HEK293 (cell line): ENCODE measurements at regions not wholly inside any gene's neighbourhood (a gene's known extent, or its start where the extent isn't known, plus 50 kb on each side); places are given as distances from the start of the nearest gene placed in this dataset.

Source experiments
- HOXD13 ChIP-seq: sonication (generic); formaldehyde crosslinking; IDR thresholded peaks from 2 replicates; pipeline ENCODE4 v1.8.0; 2022; ENCODE audit warnings: missing genetic modification reagents, borderline replicate concordance
- OVOL3 ChIP-seq: fragments of 450-650 bp; formaldehyde crosslinking; IDR thresholded peaks from 2 replicates; pipeline ENCODE4 v1.5.1; 2016; ENCODE audit warnings: missing biosample characterization, missing genetic modification characterization
- SCRT1 ChIP-seq: fragments of 450-650 bp; formaldehyde crosslinking; IDR thresholded peaks from 2 replicates; pipeline ENCODE4 v1.5.1; 2016; ENCODE audit warnings: missing biosample characterization, missing genetic modification characterization, borderline replicate concordance
- ZFP41 ChIP-seq: fragments of 450-650 bp; formaldehyde crosslinking; IDR thresholded peaks from 2 replicates; pipeline ENCODE4 v1.5.1; 2016; ENCODE audit warnings: missing biosample characterization, missing genetic modification characterization, borderline replicate concordance
- ZNF114 ChIP-seq: fragments of 450-650 bp; formaldehyde crosslinking; IDR thresholded peaks from 2 replicates; pipeline ENCODE4 v1.5.0; 2017; ENCODE audit warnings: missing biosample characterization, missing genetic modification characterization
- ZNF132 ChIP-seq: fragments of 450-650 bp; formaldehyde crosslinking; IDR thresholded peaks from 2 replicates; pipeline ENCODE4 v1.5.1; 2017; ENCODE audit warnings: missing biosample characterization, missing genetic modification characterization, borderline replicate concordance
- ZNF169 ChIP-seq: fragments of 450-650 bp; formaldehyde crosslinking; IDR thresholded peaks from 2 replicates; pipeline ENCODE4 v1.5.1; 2016; ENCODE audit warnings: missing biosample characterization, missing genetic modification characterization
- ZNF23 ChIP-seq: fragments of 450-650 bp; formaldehyde crosslinking; IDR thresholded peaks from 2 replicates; pipeline ENCODE4 v1.5.1; 2016; ENCODE audit warnings: missing biosample characterization, missing genetic modification characterization, borderline replicate concordance
- ZNF292 ChIP-seq: fragments of 450-650 bp; formaldehyde crosslinking; IDR thresholded peaks from 2 replicates; pipeline ENCODE4 v1.5.1; 2016; ENCODE audit warnings: low read depth, missing biosample characterization, missing genetic modification characterization, borderline replicate concordance
- ZNF571 ChIP-seq: fragments of 450-650 bp; formaldehyde crosslinking; IDR thresholded peaks from 2 replicates; pipeline ENCODE4 v1.5.0; 2017; ENCODE audit warnings: missing biosample characterization, missing genetic modification characterization
- ZNF621 ChIP-seq: fragments of 450-650 bp; formaldehyde crosslinking; IDR thresholded peaks from 2 replicates; pipeline ENCODE4 v1.5.1; 2017; ENCODE audit warnings: missing biosample characterization, missing genetic modification characterization
- ZNF664 ChIP-seq: fragments of 450-650 bp; formaldehyde crosslinking; IDR thresholded peaks from 2 replicates; pipeline ENCODE4 v1.5.1; 2016; ENCODE audit warnings: missing biosample characterization, missing genetic modification characterization
- TF ChIP-seq, protein P1 (sequence below): fragments of 450-650 bp; formaldehyde crosslinking; IDR thresholded peaks from 2 replicates; pipeline ENCODE4 v1.5.1; 2016; ENCODE audit warnings: missing biosample characterization, missing genetic modification characterization
- TF ChIP-seq, protein P2 (sequence below): fragments of 450-650 bp; formaldehyde crosslinking; IDR thresholded peaks from 2 replicates; pipeline ENCODE4 v1.5.1; 2017; ENCODE audit warnings: missing biosample characterization, missing genetic modification characterization
- TF ChIP-seq, protein P3 (sequence below): fragments of 450-650 bp; formaldehyde crosslinking; conservative IDR thresholded peaks from 2 replicates; pipeline ENCODE4 v1.5.1; 2016; ENCODE audit warnings: low read depth, missing biosample characterization, missing genetic modification characterization
- TF ChIP-seq, protein P4 (sequence below): fragments of 450-650 bp; formaldehyde crosslinking; IDR thresholded peaks from 2 replicates; pipeline ENCODE4 v1.5.1; 2016; ENCODE audit warnings: missing biosample characterization, missing genetic modification characterization
- TF ChIP-seq, protein P5 (sequence below): fragments of 450-650 bp; formaldehyde crosslinking; IDR thresholded peaks from 2 replicates; pipeline ENCODE4 v1.5.1; 2016; ENCODE audit warnings: missing biosample characterization, missing genetic modification characterization
- TF ChIP-seq, protein P6 (sequence below): fragments of 450-650 bp; formaldehyde crosslinking; IDR thresholded peaks from 2 replicates; pipeline ENCODE4 v1.5.1; 2016; ENCODE audit warnings: missing biosample characterization, missing genetic modification characterization
- TF ChIP-seq, protein P7 (sequence below): fragments of 450-650 bp; formaldehyde crosslinking; IDR thresholded peaks from 2 replicates; pipeline ENCODE4 v1.5.1; 2017; ENCODE audit warnings: missing biosample characterization, missing genetic modification characterization

DNA sequence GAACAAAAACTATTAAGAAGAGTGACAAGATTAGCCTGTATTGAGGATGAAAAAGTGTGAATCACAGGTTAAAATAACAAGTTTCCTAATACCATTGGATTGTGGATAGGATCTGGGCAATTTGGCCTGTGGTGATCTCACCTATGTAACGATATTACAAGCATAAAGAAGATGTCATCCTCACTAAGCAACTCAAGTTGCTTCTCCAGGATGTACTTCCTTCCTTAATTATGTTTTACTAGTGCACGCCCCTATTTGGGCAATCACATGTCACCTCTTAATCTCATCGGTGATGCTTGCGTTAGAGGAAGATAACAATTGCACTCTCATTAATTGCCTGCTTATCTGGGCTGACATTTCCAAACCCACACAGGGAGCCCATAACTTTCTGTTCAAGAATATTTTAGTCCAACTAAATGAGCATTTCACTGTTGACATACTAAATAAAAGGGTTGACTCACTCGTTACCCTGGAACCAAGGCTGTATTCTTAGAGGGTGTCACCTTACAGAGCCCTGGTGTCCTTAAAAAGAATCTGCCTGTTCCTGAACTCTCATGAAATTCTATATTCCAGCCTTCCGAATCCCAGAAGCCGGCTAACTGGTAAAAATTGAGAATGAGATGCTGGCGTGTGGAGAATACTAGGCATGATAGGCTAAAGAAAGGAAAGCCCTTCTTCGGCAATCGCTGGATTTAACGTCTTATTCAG is 88.2 kb upstream of the ATXN1 start (continued):
- TF ChIP-seq, protein P1, sequence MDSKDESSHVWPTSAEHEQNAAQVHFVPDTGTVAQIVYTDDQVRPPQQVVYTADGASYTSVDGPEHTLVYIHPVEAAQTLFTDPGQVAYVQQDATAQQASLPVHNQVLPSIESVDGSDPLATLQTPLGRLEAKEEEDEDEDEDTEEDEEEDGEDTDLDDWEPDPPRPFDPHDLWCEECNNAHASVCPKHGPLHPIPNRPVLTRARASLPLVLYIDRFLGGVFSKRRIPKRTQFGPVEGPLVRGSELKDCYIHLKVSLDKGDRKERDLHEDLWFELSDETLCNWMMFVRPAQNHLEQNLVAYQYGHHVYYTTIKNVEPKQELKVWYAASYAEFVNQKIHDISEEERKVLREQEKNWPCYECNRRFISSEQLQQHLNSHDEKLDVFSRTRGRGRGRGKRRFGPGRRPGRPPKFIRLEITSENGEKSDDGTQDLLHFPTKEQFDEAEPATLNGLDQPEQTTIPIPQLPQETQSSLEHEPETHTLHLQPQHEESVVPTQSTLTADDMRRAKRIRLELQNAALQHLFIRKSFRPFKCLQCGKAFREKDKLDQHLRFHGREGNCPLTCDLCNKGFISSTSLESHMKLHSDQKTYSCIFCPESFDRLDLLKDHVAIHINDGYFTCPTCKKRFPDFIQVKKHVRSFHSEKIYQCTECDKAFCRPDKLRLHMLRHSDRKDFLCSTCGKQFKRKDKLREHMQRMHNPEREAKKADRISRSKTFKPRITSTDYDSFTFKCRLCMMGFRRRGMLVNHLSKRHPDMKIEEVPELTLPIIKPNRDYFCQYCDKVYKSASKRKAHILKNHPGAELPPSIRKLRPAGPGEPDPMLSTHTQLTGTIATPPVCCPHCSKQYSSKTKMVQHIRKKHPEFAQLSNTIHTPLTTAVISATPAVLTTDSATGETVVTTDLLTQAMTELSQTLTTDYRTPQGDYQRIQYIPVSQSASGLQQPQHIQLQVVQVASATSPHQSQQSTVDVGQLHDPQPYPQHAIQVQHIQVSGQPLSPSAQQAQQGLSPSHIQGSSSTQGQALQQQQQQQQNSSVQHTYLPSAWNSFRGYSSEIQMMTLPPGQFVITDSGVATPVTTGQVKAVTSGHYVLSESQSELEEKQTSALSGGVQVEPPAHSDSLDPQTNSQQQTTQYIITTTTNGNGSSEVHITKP (tag by site-specific recombination) = peak; percentile 83
- TF ChIP-seq, protein P2, sequence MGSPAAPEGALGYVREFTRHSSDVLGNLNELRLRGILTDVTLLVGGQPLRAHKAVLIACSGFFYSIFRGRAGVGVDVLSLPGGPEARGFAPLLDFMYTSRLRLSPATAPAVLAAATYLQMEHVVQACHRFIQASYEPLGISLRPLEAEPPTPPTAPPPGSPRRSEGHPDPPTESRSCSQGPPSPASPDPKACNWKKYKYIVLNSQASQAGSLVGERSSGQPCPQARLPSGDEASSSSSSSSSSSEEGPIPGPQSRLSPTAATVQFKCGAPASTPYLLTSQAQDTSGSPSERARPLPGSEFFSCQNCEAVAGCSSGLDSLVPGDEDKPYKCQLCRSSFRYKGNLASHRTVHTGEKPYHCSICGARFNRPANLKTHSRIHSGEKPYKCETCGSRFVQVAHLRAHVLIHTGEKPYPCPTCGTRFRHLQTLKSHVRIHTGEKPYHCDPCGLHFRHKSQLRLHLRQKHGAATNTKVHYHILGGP (tag by site-specific recombination) = no peak
- no peak for TF ChIP-seq ZFP41 (tag by site-specific recombination)
- TF ChIP-seq SCRT1 = no peak
- TF ChIP-seq, protein P3, sequence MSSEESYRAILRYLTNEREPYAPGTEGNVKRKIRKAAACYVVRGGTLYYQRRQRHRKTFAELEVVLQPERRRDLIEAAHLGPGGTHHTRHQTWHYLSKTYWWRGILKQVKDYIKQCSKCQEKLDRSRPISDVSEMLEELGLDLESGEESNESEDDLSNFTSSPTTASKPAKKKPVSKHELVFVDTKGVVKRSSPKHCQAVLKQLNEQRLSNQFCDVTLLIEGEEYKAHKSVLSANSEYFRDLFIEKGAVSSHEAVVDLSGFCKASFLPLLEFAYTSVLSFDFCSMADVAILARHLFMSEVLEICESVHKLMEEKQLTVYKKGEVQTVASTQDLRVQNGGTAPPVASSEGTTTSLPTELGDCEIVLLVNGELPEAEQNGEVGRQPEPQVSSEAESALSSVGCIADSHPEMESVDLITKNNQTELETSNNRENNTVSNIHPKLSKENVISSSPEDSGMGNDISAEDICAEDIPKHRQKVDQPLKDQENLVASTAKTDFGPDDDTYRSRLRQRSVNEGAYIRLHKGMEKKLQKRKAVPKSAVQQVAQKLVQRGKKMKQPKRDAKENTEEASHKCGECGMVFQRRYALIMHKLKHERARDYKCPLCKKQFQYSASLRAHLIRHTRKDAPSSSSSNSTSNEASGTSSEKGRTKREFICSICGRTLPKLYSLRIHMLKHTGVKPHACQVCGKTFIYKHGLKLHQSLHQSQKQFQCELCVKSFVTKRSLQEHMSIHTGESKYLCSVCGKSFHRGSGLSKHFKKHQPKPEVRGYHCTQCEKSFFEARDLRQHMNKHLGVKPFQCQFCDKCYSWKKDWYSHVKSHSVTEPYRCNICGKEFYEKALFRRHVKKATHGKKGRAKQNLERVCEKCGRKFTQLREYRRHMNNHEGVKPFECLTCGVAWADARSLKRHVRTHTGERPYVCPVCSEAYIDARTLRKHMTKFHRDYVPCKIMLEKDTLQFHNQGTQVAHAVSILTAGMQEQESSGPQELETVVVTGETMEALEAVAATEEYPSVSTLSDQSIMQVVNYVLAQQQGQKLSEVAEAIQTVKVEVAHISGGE (tag by site-specific recombination) = no peak
- no peak for TF ChIP-seq ZNF571 (tag by site-specific recombination)
- TF ChIP-seq, protein P4, sequence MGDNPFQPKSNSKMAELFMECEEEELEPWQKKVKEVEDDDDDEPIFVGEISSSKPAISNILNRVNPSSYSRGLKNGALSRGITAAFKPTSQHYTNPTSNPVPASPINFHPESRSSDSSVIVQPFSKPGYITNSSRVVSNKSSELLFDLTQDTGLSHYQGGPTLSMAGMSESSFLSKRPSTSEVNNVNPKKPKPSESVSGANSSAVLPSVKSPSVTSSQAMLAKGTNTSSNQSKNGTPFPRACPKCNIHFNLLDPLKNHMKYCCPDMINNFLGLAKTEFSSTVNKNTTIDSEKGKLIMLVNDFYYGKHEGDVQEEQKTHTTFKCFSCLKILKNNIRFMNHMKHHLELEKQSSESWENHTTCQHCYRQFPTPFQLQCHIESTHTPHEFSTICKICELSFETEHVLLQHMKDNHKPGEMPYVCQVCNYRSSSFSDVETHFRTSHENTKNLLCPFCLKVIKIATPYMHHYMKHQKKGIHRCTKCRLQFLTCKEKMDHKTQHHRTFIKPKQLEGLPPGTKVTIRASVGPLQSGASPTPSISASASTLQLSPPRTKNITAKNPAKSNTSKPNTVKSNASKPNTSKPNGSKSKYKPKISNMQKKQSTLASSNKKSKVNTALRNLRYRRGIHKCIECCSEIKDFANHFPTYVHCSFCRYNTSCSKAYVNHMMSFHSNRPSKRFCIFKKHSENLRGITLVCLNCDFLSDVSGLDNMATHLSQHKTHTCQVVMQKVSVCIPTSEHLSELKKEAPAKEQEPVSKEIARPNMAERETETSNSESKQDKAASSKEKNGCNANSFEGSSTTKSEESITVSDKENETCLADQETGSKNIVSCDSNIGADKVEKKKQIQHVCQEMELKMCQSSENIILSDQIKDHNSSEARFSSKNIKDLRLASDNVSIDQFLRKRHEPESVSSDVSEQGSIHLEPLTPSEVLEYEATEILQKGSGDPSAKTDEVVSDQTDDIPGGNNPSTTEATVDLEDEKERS (tag by site-specific recombination) = peak; percentile 8; the same call in 1 of the 2 replicates
- TF ChIP-seq ZNF132 (tag by site-specific recombination) = no peak
- no peak for TF ChIP-seq ZNF114 (tag by site-specific recombination)
- no peak for TF ChIP-seq ZNF621
- TF ChIP-seq, protein P5, sequence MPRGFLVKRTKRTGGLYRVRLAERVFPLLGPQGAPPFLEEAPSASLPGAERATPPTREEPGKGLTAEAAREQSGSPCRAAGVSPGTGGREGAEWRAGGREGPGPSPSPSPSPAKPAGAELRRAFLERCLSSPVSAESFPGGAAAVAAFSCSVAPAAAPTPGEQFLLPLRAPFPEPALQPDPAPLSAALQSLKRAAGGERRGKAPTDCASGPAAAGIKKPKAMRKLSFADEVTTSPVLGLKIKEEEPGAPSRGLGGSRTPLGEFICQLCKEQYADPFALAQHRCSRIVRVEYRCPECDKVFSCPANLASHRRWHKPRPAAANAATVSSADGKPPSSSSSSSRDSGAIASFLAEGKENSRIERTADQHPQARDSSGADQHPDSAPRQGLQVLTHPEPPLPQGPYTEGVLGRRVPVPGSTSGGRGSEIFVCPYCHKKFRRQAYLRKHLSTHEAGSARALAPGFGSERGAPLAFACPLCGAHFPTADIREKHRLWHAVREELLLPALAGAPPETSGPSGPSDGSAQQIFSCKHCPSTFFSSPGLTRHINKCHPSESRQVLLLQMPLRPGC (tag by site-specific recombination) = peak; percentile 95
- TF ChIP-seq, protein P6, sequence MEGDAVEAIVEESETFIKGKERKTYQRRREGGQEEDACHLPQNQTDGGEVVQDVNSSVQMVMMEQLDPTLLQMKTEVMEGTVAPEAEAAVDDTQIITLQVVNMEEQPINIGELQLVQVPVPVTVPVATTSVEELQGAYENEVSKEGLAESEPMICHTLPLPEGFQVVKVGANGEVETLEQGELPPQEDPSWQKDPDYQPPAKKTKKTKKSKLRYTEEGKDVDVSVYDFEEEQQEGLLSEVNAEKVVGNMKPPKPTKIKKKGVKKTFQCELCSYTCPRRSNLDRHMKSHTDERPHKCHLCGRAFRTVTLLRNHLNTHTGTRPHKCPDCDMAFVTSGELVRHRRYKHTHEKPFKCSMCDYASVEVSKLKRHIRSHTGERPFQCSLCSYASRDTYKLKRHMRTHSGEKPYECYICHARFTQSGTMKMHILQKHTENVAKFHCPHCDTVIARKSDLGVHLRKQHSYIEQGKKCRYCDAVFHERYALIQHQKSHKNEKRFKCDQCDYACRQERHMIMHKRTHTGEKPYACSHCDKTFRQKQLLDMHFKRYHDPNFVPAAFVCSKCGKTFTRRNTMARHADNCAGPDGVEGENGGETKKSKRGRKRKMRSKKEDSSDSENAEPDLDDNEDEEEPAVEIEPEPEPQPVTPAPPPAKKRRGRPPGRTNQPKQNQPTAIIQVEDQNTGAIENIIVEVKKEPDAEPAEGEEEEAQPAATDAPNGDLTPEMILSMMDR (tag by site-specific recombination) = no peak
- TF ChIP-seq, protein P7, sequence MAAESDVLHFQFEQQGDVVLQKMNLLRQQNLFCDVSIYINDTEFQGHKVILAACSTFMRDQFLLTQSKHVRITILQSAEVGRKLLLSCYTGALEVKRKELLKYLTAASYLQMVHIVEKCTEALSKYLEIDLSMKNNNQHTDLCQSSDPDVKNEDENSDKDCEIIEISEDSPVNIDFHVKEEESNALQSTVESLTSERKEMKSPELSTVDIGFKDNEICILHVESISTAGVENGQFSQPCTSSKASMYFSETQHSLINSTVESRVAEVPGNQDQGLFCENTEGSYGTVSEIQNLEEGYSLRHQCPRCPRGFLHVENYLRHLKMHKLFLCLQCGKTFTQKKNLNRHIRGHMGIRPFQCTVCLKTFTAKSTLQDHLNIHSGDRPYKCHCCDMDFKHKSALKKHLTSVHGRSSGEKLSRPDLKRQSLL (tag by site-specific recombination) = no peak
- no peak for TF ChIP-seq ZNF169 (tag by site-specific recombination)
- peak; percentile 100 for TF ChIP-seq ZNF664 (tag by site-specific recombination)
- TF ChIP-seq ZNF292 = no peak
- TF ChIP-seq HOXD13 (CRISPR knock-in tag) = peak; percentile 56; the same call in 1 of the 2 replicates
- TF ChIP-seq OVOL3 = peak; percentile 76
- no peak for TF ChIP-seq ZNF23 (tag by site-specific recombination)
